ENCODE measurements at regions not wholly inside any gene's neighbourhood (a gene's known extent, or its start where the extent isn't known, plus 50 kb on each side); places are given as distances from the start of the nearest gene placed in this dataset.
"Not testable (repeated sequence)": the region's sequence is repeated elsewhere in the genome, so short reads cannot be mapped to it uniquely, and the experiment has no call there.

DNA sequence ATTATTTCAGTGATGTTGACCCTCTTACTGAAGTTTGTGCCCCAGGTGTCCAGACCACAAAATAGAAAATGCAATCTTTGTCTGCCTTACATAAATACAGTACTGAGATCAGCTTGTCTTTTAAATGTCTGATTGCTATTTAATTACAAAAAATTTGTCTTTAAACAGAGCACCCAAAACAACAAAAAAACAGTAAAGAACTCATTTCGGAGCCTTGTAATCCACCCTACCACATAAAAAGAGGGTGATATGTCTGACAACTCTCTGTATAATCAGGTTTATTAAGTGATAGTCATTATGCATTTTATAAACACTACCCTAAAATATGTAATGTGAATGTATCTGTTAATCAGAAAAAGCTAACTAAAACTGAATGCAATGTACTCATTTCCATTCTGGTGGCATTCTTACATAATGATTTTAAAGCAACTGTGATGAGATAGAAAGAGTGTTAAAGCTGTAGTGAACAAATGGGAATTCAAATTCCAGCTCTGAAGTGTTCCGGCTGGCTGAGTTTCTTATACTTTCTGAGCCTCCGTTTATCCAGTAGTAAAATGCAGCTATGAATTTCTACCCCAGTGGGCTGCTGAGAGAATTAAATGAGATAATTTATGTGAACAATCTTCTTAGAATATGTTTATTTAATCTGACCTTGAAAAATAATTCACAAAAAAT, 486.6 kb downstream of the USP25 start:
- peaks cover 0 to 9% (median 0%) of the 10 kb centered on the region in 4 experiments for H3K36me3 ChIP-seq (ENCODE audit: control insufficient read depth in 4 of 4, insufficient read depth in 4 of 4, low read length in 3 of 4)
- 90% methylated on average over 2 of the region's 3 CpGs for WGBS (ENCODE audit: insufficient coverage)
- POLR2A ChIA-PET: no interaction called here
- no peak overlapping the region for H3K4me3 ChIP-seq (ENCODE audit: control insufficient read depth in 1 of 7, extremely low read depth in 1 of 7, insufficient read depth in 4 of 7, low read depth in 2 of 7, low read length in 6 of 7)
- CTCF ChIA-PET: interaction anchor here (0.8 to 1.6 kb wide), 2 partner anchors 9 to 25 kb away, joined by 3 to 4 read pairs; no protein-coding TSS in a partner anchor
- no peaks in the 10 kb centered on the region for H3K27me3 ChIP-seq (replicated peaks in 2 of 5; ENCODE audit: control insufficient read depth in 4 of 5, insufficient read depth in 5 of 5, low read length in 4 of 5)
- no peak for DNase-seq
- peaks cover 0 to 2% (median 0%) of the 10 kb centered on the region in 5 experiments for H3K9me3 ChIP-seq (ENCODE audit: control extremely low read depth in 1 of 5, control insufficient read depth in 4 of 5, insufficient read depth in 2 of 5, low read depth in 1 of 5, low read length in 4 of 5)
- H3K4me1 ChIP-seq (ENCODE audit: control extremely low read depth in 1 of 4, control insufficient read depth in 4 of 4, insufficient read depth in 4 of 4, low read length in 3 of 4): peaks cover 0 to 3% (median 1%) of the 10 kb centered on the region in 4 experiments
- no peak overlapping the region for H3K27ac ChIP-seq (ENCODE audit: insufficient read depth in 1 of 2, low read depth in 1 of 2, low read length in 2 of 2, poor library complexity in 1 of 2, severe bottlenecking in 2 of 2)

DNA sequence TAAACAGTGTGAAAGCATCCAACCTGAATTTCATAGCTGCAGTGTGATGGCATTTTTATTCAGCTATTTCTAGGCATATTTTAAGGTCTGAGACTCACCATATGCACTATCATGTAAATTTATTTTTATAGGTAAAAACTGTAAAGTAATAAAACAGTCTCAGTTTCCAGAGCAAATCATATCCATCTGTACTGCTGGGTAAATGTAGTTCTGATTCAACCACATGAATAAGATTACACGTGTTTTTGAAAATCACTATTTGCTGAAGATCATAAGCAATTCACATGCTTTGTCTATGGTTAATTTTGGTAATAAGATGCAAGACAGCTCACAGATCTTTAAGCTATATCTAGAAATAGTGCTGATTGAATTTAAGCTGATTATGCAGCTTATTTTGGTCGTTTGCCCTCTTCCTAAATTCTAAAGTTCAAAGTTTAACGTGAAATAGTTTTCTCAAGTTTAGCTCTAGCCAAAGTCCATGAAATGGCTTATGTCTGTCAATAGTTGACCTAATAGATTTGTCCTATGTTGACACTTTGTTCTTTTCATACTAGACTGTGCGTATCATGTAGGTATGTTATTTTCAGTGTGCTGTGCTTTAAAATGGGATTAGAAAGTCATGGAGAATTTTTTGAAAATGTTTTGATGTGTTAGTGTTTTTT, 489.0 kb downstream of the USP25 start:
- WGBS (ENCODE audit: insufficient coverage): 100% methylated on average over 1 of the region's 4 CpGs
- Histone ChIP-seq H3K9me3 (ENCODE audit: control extremely low read depth in 1 of 5, control insufficient read depth in 4 of 5, insufficient read depth in 2 of 5, low read depth in 1 of 5, low read length in 4 of 5) (peaks cover 0 to 2% (median 0%) of the 10 kb centered on the region in 5 experiments), H3K4me1 (ENCODE audit: control extremely low read depth in 1 of 4, control insufficient read depth in 4 of 4, insufficient read depth in 4 of 4, low read length in 3 of 4) (no peaks in the 10 kb centered on the region), H3K4me3 (ENCODE audit: control insufficient read depth in 1 of 7, extremely low read depth in 1 of 7, insufficient read depth in 4 of 7, low read depth in 2 of 7, low read length in 6 of 7) (no peak overlapping the region), H3K27ac (ENCODE audit: insufficient read depth in 1 of 2, low read depth in 1 of 2, low read length in 2 of 2, poor library complexity in 1 of 2, severe bottlenecking in 2 of 2) (no peak overlapping the region), H3K27me3 (replicated peaks in 2 of 5; ENCODE audit: control insufficient read depth in 4 of 5, insufficient read depth in 5 of 5, low read length in 4 of 5) (no peaks in the 10 kb centered on the region), H3K36me3 (ENCODE audit: control insufficient read depth in 4 of 4, insufficient read depth in 4 of 4, low read length in 3 of 4) (peaks cover 0 to 11% (median 0%) of the 10 kb centered on the region in 4 experiments)
- ChIA-PET CTCF (interaction anchor here (1.0 kb wide), 1 partner anchor 13 kb away, joined by 3 read pairs; no protein-coding TSS in a partner anchor), POLR2A (no interaction called here)
- DNase-seq: no peak

DNA sequence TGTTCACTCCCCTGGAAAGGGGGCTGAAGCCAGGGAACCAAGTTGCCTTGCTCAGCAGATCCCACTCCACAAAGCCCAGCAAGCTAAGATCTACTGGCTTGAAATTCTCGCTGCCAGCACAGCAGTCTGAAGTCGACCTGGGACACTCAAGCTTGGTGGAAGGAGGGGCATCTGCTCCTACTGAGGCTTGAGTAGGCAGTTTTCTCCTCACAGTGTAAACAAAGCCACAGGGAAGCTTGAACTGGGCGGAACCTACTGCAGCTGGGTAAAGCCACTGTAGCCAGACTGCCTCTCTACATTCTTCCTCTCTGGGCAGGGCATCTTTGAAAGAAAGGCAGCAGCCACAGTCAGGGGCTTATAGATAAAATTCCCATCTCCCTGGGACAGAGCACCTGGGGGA, 495.0 kb downstream of the USP25 start:
- H3K9me3 ChIP-seq (ENCODE audit: control extremely low read depth in 1 of 5, control insufficient read depth in 4 of 5, insufficient read depth in 2 of 5, low read depth in 1 of 5, low read length in 4 of 5); H3K27ac ChIP-seq (ENCODE audit: insufficient read depth in 1 of 2, low read depth in 1 of 2, low read length in 2 of 2, poor library complexity in 1 of 2, severe bottlenecking in 2 of 2); H3K4me3 ChIP-seq (ENCODE audit: control insufficient read depth in 1 of 7, extremely low read depth in 1 of 7, insufficient read depth in 4 of 7, low read depth in 2 of 7, low read length in 6 of 7); DNase-seq; H3K27me3 ChIP-seq (replicated peaks in 2 of 5; ENCODE audit: control insufficient read depth in 4 of 5, insufficient read depth in 5 of 5, low read length in 4 of 5); H3K4me1 ChIP-seq (ENCODE audit: control extremely low read depth in 1 of 4, control insufficient read depth in 4 of 4, insufficient read depth in 4 of 4, low read length in 3 of 4); POLR2A ChIA-PET: not testable (repeated sequence)
- peaks cover 0 to 19% (median 2%) of the 10 kb centered on the region in 4 experiments for H3K36me3 ChIP-seq (ENCODE audit: control insufficient read depth in 4 of 4, insufficient read depth in 4 of 4, low read length in 3 of 4)
- 100% methylated on average over 1 of the region's 3 CpGs for WGBS (ENCODE audit: insufficient coverage)
- CTCF ChIA-PET: interaction anchor here (2.1 kb wide), 1 partner anchor 9 kb away, joined by 4 read pairs; no protein-coding TSS in a partner anchor

DNA sequence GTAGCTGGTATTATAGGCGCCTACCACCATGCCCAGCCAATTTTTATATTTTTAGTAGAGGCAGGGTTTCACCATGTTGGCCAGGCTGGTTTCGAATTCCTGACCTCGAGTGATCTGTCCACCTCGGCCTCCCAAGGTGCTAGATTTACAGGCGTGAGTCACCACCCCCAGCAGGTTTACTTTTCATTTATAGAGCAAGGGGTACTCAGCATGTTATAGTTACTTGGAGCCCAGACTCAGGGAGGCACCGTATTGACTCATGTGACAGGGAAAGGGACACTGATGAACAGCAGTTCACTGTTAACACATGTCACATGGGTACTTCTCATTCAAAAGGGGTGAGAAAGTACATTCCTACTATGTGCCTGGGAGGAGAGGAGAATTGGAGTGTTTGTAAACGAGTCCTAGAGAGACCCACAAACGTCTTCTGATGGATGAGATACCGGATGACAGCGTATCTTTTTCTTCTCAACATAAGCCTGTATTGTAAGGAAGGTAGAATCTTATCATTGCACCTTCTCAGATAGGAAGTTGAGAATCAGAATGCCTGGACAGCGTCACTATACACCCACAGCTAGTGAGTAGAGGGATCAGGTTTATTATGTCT, 510.0 kb downstream of the USP25 start:
- no peaks in the 10 kb centered on the region for H3K36me3 ChIP-seq (ENCODE audit: control insufficient read depth in 4 of 4, insufficient read depth in 4 of 4, low read length in 3 of 4)
- WGBS (ENCODE audit: insufficient coverage): 90% methylated on average over 9 of the region's 11 CpGs
- ChIA-PET POLR2A (no interaction called here), CTCF (no interaction called here)
- no peak overlapping the region for H3K4me3 ChIP-seq (ENCODE audit: control insufficient read depth in 1 of 7, extremely low read depth in 1 of 7, insufficient read depth in 4 of 7, low read depth in 2 of 7, low read length in 6 of 7)
- H3K27ac ChIP-seq (ENCODE audit: insufficient read depth in 1 of 2, low read depth in 1 of 2, low read length in 2 of 2, poor library complexity in 1 of 2, severe bottlenecking in 2 of 2): no peak overlapping the region
- peak in 1 of 3 donors; percentile 36 for DNase-seq
- H3K27me3 ChIP-seq (replicated peaks in 2 of 5; ENCODE audit: control insufficient read depth in 4 of 5, insufficient read depth in 5 of 5, low read length in 4 of 5): no peaks in the 10 kb centered on the region
- peaks cover 5 to 30% (median 8%) of the 10 kb centered on the region in 4 experiments for H3K4me1 ChIP-seq (ENCODE audit: control extremely low read depth in 1 of 4, control insufficient read depth in 4 of 4, insufficient read depth in 4 of 4, low read length in 3 of 4)
- no peaks in the 10 kb centered on the region for H3K9me3 ChIP-seq (ENCODE audit: control extremely low read depth in 1 of 5, control insufficient read depth in 4 of 5, insufficient read depth in 2 of 5, low read depth in 1 of 5, low read length in 4 of 5)

DNA sequence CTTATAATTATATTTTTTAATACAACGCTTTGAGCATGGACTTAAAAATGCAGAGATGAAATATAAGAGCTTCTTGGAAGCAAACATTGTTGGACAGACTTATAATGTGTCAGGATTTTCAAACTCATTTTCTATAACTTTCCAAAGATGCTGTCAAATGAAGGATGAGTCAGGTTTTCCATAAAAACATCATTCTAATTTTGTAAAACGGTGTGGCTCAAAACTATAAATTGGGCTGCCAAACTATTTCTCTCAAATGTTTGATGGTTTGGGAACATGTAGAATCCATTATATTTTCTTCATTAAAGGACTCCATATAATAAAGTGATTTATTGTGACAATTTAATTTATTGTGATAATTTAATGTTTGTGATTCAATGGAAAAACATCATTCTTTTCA, 511.2 kb downstream of the USP25 start:
- H3K36me3 ChIP-seq (ENCODE audit: control insufficient read depth in 4 of 4, insufficient read depth in 4 of 4, low read length in 3 of 4): no peaks in the 10 kb centered on the region
- WGBS (ENCODE audit: insufficient coverage): no CpG with 5 or more reads among the region's 2 CpGs
- no peaks in the 10 kb centered on the region for H3K9me3 ChIP-seq (ENCODE audit: control extremely low read depth in 1 of 5, control insufficient read depth in 4 of 5, insufficient read depth in 2 of 5, low read depth in 1 of 5, low read length in 4 of 5)
- peak overlapping the region in 3 of 7 experiments; percentile 33 to 75 (median 46) for H3K4me3 ChIP-seq (ENCODE audit: control insufficient read depth in 1 of 7, extremely low read depth in 1 of 7, insufficient read depth in 4 of 7, low read depth in 2 of 7, low read length in 6 of 7)
- H3K4me1 ChIP-seq (ENCODE audit: control extremely low read depth in 1 of 4, control insufficient read depth in 4 of 4, insufficient read depth in 4 of 4, low read length in 3 of 4): peaks cover 5 to 30% (median 8%) of the 10 kb centered on the region in 4 experiments
- H3K27ac ChIP-seq (ENCODE audit: insufficient read depth in 1 of 2, low read depth in 1 of 2, low read length in 2 of 2, poor library complexity in 1 of 2, severe bottlenecking in 2 of 2): peak overlapping the region in 1 of 2 experiments; percentile 10
- CTCF ChIA-PET: interaction anchor here (1.4 to 1.5 kb wide), 2 partner anchors 25 to 47 kb away, joined by 3 read pairs; no protein-coding TSS in a partner anchor
- no peaks in the 10 kb centered on the region for H3K27me3 ChIP-seq (replicated peaks in 2 of 5; ENCODE audit: control insufficient read depth in 4 of 5, insufficient read depth in 5 of 5, low read length in 4 of 5)
- POLR2A ChIA-PET: interaction anchor here (1.7 kb wide), 1 partner anchor 45 kb away, joined by 5 read pairs; no protein-coding TSS in a partner anchor
- DNase-seq: peak in 2 of 3 donors; percentile 24 to 30

DNA sequence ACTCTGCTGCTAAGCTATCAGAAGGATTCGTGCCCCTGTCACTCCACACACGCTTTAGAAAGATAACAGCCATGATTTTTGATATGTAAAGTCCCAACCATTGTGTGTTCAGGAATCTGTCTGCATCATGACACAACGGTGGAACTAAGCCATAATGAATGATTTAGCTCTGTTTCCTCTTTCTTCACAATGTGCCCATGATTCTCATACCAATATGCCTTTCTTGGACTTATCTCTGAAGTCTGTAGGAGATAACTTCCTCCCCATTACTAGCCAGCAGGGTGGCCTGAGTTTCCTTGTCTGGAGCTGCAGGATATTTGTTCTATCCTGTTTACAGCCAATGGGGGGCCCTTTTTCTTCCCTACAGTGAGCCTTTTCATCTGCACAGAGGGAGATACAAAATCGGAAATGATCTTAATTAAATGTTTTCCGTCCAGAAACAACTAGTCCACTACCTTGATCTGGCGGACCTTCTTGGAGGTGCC, 511.7 kb downstream of the USP25 start:
- H3K27me3 ChIP-seq (replicated peaks in 2 of 5; ENCODE audit: control insufficient read depth in 4 of 5, insufficient read depth in 5 of 5, low read length in 4 of 5): no peaks in the 10 kb centered on the region
- H3K27ac ChIP-seq (ENCODE audit: insufficient read depth in 1 of 2, low read depth in 1 of 2, low read length in 2 of 2, poor library complexity in 1 of 2, severe bottlenecking in 2 of 2): peak overlapping the region; percentile 25 to 70
- 0% methylated on average over 5 of the region's 6 CpGs for WGBS (ENCODE audit: insufficient coverage)
- POLR2A ChIA-PET: interaction anchor here (1.1 to 1.7 kb wide), 2 partner anchors 45 to 67 kb away, joined by 4 to 5 read pairs; no protein-coding TSS in a partner anchor
- H3K36me3 ChIP-seq (ENCODE audit: control insufficient read depth in 4 of 4, insufficient read depth in 4 of 4, low read length in 3 of 4): no peaks in the 10 kb centered on the region
- H3K4me3 ChIP-seq (ENCODE audit: control insufficient read depth in 1 of 7, extremely low read depth in 1 of 7, insufficient read depth in 4 of 7, low read depth in 2 of 7, low read length in 6 of 7): peak overlapping the region in 6 of 7 experiments; percentile 30 to 75 (median 40)
- peaks cover 0 to 3% (median 0%) of the 10 kb centered on the region in 5 experiments for H3K9me3 ChIP-seq (ENCODE audit: control extremely low read depth in 1 of 5, control insufficient read depth in 4 of 5, insufficient read depth in 2 of 5, low read depth in 1 of 5, low read length in 4 of 5)
- CTCF ChIA-PET: interaction anchor here (1.3 to 1.5 kb wide), 3 partner anchors 25 to 83 kb away, joined by 3 read pairs; no protein-coding TSS in a partner anchor
- peaks cover 5 to 30% (median 8%) of the 10 kb centered on the region in 4 experiments for H3K4me1 ChIP-seq (ENCODE audit: control extremely low read depth in 1 of 4, control insufficient read depth in 4 of 4, insufficient read depth in 4 of 4, low read length in 3 of 4)
- DNase-seq: peak; percentile 62 to 91 (median 84)
